PFSK-1 (cell line): ENCODE measurements at regions not wholly inside any gene's neighbourhood (a gene's known extent, or its start where the extent isn't known, plus 50 kb on each side); places are given as distances from the start of the nearest gene placed in this dataset.

ENCODE experiments used
- POLR2AphosphoS5 ChIP-seq: IDR thresholded peaks from 2 replicates; pipeline ENCODE4 v1.6.1; 2012; ENCODE audit warnings: low read depth, mild to moderate bottlenecking, control low read depth, low read length, moderate library complexity
- REST ChIP-seq, 2 experiments: IDR thresholded peaks; 2 replicates each; pipeline versions ENCODE4 v1.6.1 to v1.8.0; 2011 to 2012; ENCODE audit warnings: low read depth in 2 of 2, low read length in 2 of 2, control low read depth in 1 of 2, inconsistent platforms in 1 of 2, mild to moderate bottlenecking in 1 of 2, moderate library complexity in 1 of 2; ENCODE audit not compliant: insufficient read depth in 1 of 2
- TAF1 ChIP-seq: IDR thresholded peaks from 2 replicates; pipeline ENCODE4 v1.6.1; 2012; ENCODE audit warnings: low read length, control low read depth, borderline replicate concordance; ENCODE audit not compliant: insufficient read depth

GRCh38 chr2:164053021-164053420 is 317.2 kb upstream of the FIGN start:
- TF ChIP-seq REST (IDR thresholded peaks at IDR 0.05; ENCODE audit: insufficient read depth in 1 of 2, low read depth in 2 of 2, low read length in 2 of 2): no peak
- TF ChIP-seq POLR2AphosphoS5: no peak
- no peak for TF ChIP-seq TAF1
